GM23248 (cell line): ENCODE measurements at regions not wholly inside any gene's neighbourhood (a gene's known extent, or its start where the extent isn't known, plus 50 kb on each side); places are given as distances from the start of the nearest gene placed in this dataset.

Experiments
- EZH2 ChIP-seq: fragments of 200-600 bp; sonication (generic); IDR thresholded peaks from 2 replicates; pipeline ENCODE4 v1.6.1; 2018; ENCODE audit warnings: antibody characterized with exemption, mild to moderate bottlenecking; ENCODE audit not compliant: insufficient read depth, poor library complexity, severe bottlenecking
- EZH2phosphoT487 ChIP-seq: fragments of 200-600 bp; sonication (generic); IDR thresholded peaks from 2 replicates; pipeline ENCODE4 v1.6.1; 2018; ENCODE audit warnings: antibody characterized with exemption, moderate library complexity, mild to moderate bottlenecking, low read depth; ENCODE audit not compliant: insufficient read depth

DNA sequence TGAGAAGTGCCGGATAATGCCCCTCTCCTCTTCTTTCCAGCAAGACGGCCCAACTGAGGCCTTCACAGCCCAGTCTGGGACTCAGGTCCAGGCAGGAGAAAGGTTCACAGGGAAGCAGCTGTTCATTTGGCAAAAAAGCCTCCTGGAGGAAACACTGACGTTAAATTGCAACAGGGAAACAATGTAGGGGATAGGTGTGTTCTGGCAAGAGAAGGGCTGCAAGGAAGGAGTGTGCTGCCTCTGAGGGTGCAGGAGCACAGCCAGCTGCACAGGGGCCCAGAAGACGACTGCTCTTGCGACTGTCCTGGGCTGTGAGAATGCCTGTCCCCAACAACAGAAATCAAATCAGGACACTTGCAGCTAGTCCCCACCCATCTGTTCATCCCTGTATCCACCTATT, 70.6 kb upstream of the PMEPA1 start:
- no peak for TF ChIP-seq EZH2phosphoT487
- TF ChIP-seq EZH2, result no peak
